ENCODE measurements at regions not wholly inside any gene's neighbourhood (a gene's known extent, or its start where the extent isn't known, plus 50 kb on each side); places are given as distances from the start of the nearest gene placed in this dataset.

DNA sequence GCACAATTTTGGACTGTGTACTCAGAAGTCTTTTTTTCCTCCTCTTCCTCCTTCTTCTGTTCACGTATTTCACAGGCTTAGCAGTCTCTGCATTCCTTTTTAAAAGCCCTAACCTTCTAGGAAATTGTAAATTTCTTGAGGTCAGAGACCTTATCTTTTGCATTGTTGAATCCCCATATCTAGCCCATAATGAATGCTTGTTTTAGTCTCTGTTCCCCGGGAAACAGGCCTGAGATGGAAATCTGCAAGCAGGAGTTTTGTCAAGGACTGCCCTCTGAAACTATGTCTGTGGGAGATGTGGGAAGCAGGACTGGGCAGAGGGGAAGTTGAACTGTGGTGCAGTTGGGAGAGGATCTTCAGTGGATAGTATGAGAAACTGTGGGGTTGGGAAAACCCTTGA lies 272.2 kb upstream of the DAB1 start:
- DNase-seq (ENCODE audit: extremely low read depth in 1 of 2, low read depth in 1 of 2): no peak

- DNase-seq (ENCODE audit: extremely low read depth in 1 of 2, low read depth in 1 of 2): no peak
Observed at GRCh38 chr1:57686306-57686705, 262.4 kb upstream of the DAB1 start.

DNA sequence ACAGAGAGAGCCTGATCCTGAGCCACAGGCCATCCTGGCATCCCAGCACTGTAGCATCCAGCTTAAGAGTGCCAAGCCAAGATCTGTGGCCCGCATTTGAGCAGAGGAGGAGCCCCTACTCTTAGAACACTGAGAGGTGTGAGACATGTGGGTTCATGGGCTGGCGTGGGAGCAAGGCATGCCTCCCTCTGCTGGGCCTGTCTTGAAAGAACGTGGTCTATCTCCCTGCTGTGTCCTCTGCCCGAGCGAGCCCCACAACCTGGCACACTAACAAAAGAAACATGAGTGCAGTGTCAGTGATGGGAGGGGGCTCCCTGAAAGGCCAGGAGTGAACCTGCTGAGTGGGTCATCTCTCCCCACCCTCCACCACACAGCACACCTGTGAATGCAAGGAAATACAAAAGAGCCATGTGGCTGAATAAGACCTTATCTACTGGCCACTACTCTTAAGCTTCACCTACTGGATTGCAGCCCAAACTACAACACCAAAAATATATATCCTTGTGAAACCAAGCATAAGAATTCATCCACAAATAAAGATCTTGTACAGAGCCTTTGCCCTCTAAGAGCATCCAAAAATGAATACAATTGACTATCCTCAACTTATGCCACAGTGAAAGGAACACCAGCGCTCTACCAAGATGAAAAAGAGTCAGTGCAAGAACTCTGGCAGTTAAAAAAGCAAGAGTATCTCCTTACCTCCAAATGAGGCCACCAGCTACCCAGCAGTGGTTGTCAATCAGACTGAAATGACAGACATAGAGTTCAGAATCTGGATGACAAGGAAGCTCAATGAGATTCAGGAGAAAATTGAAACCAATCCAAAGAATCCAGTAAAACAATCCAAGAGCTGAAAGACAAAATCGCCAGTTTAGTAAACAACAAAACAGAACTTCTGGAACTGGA lies 259.4 kb upstream of the DAB1 start:
- DNase-seq (ENCODE audit: extremely low read depth in 1 of 2, low read depth in 1 of 2): no peak

- DNase-seq (ENCODE audit: extremely low read depth in 1 of 2, low read depth in 1 of 2): no peak
Observed at GRCh38 chr1:57678138-57678537, 254.3 kb upstream of the DAB1 start.

DNA sequence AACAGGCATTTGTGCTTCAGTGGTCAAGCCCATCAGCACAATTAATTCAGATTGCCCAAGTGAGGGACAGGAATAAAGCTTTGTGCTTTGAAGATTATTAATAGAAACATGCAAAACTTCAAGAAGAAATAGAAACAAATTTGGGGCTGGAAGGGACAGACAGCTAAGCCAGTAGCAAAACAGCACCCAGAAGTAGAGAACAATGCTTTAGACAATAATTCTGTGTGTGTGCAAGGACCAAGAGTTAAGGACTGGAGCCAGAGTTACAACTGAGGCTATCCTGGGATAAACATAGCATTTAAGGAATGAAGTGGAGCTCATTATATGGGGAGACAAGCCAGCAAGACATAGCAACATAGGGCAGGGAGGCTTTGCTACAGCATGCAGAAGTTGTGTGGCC lies 251.9 kb upstream of the DAB1 start:
- no peak for DNase-seq (ENCODE audit: extremely low read depth in 1 of 2, low read depth in 1 of 2)

GRCh38 chr1:57674801-57675200 lies 250.9 kb upstream of the DAB1 start:
- DNase-seq (ENCODE audit: extremely low read depth in 1 of 2, low read depth in 1 of 2): no peak

DNA sequence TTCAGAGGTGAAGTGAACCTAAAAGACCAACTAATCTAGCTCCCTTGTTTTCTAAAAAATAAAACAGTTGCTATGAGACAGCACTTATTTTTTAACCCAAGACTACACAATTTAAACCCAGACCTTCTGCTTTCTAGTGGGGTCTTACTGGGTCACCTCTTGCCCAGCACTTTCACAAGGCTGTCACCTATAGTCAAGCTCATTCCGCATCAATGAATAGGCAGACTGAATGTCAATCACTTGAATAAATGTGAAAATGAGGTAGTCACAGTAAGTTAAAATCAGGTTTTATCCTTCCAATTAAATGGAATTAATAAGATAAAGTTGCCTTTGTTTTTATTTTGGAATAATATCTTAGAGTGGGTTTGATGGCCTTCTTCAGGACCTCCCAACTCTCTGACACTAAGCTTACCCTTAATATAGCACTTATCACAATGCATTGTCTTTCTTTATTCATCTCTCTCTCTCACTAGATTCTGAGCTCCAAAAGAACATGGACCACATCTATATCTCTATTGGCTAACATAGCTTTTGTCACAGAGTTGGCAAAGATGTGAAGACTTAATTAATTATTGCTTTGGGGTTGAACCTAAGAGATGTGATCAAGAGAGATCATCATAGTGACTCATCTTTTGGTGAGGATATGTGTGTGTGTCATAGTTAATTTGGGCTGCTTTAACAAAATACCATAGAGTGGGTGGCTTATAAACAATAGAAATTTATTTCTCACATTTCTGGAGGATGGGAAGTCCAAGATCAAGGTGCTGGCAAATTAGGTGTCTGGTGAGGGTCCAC lies 248.7 kb upstream of the DAB1 start:
- DNase-seq (ENCODE audit: extremely low read depth in 1 of 2, low read depth in 1 of 2): no peak

DNA sequence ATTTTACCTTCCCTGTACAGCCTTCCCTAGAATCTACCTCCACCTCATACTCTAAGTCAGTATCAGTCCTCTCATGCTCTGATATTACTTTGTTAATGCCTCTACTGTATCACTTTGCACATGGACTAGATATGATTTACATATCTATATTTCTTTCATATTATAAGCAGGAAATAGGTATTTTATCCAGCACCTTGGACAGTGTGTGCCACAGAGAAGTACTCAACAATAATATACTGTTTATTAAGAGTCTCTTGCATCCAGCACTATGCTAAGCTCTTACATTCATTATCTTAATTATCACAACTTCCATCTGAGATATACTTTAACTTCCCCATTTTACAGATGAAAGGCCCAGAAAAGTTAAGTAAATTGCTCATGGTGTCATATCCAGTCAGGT lies 247.9 kb upstream of the DAB1 start:
- DNase-seq (ENCODE audit: extremely low read depth in 1 of 2, low read depth in 1 of 2): no peak

GRCh38 chr1:57659804-57660203 lies 235.9 kb upstream of the DAB1 start:
- no peak for DNase-seq (ENCODE audit: extremely low read depth in 1 of 2, low read depth in 1 of 2)

- DNase-seq (ENCODE audit: extremely low read depth in 1 of 2, low read depth in 1 of 2): no peak
Observed at GRCh38 chr1:57655161-57655560, 231.3 kb upstream of the DAB1 start.

DNA sequence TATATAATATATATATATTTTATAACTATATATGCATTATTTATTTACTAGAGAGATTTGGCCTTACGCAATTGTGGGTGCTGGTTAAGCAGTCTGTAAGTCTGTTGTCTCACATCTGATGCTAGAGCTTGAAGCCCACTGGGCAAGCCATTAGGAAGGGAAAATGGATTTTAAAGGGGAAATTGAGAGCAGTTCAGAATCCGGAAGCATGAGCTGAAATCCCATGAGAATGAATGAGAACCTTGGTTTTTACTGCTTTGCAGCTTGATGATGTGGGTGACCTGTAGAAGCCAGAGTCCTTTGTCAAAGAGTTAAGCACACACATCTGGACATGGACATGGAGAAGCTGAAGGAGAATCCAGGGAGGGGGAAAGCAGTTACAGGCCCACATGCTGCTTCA lies 220.8 kb upstream of the DAB1 start:
- DNase-seq (ENCODE audit: extremely low read depth in 1 of 2, low read depth in 1 of 2): no peak

GRCh38 chr1:57638239-57638638 lies 214.4 kb upstream of the DAB1 start:
- no peak for DNase-seq (ENCODE audit: extremely low read depth in 1 of 2, low read depth in 1 of 2)

- no peak for DNase-seq (ENCODE audit: extremely low read depth in 1 of 2, low read depth in 1 of 2)
Observed at GRCh38 chr1:57637155-57637554, 213.3 kb upstream of the DAB1 start.

DNA sequence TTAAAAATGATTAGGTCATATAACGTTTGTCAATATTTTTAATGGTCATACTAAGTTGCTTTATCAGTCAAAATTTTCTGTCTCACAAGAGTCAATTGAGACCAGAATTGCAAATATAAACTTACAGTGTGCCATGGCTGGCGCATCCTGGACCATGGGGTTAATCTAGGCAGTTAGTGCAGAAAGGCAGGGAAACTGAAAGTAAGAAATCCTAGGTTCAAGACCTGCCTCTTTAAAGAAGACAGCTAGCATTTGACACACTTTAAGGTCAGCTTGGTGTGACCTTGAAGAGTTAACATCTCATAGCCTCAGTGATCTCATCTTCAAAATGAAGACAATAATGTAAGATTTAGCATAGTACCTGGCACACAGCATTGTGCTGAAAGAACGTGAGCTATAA lies 210.0 kb upstream of the DAB1 start:
- no peak for DNase-seq (ENCODE audit: extremely low read depth in 1 of 2, low read depth in 1 of 2)

- no peak for DNase-seq (ENCODE audit: extremely low read depth in 1 of 2, low read depth in 1 of 2)
Observed at GRCh38 chr1:57633056-57633455, 209.2 kb upstream of the DAB1 start.

DNA sequence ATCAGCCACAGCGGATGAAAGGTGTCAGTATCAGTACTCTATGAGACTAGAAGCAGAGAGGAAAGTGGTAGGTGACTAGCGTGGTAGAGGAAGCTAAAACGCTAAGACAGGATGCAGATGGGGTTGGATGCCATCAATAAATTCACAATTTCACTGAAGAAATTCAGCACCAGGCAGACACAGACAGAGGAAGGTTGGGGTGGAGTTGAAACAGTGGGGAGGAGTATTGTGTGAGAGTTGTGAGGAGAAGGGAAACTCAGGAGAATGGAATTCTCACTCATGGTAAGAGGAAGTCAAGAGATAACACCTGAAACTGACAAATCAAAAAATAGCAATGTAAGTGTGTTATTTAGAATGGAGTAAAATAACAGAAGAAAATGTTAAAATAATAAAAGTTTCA lies 208.5 kb upstream of the DAB1 start:
- no peak for DNase-seq (ENCODE audit: extremely low read depth in 1 of 2, low read depth in 1 of 2)

DNA sequence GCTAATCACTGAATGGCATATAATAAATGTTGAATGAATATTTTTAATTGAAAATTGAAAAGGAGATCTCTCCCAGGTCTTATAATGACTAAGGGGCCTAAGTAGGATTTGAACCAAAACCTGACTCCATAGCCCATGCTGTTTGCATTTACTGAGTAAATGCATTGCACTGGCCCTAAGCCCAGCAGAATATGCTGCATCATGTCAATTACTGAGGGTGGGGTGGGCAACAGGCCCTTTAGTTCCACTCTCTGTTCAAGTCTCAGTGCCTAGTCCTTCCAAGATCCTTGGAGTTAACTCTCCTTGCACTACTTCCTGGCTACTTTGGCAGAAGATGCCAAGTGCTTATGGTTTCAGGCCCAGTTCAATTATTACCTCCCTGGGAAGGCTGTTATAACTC lies 203.8 kb upstream of the DAB1 start:
- DNase-seq (ENCODE audit: extremely low read depth in 1 of 2, low read depth in 1 of 2): no peak

DNA sequence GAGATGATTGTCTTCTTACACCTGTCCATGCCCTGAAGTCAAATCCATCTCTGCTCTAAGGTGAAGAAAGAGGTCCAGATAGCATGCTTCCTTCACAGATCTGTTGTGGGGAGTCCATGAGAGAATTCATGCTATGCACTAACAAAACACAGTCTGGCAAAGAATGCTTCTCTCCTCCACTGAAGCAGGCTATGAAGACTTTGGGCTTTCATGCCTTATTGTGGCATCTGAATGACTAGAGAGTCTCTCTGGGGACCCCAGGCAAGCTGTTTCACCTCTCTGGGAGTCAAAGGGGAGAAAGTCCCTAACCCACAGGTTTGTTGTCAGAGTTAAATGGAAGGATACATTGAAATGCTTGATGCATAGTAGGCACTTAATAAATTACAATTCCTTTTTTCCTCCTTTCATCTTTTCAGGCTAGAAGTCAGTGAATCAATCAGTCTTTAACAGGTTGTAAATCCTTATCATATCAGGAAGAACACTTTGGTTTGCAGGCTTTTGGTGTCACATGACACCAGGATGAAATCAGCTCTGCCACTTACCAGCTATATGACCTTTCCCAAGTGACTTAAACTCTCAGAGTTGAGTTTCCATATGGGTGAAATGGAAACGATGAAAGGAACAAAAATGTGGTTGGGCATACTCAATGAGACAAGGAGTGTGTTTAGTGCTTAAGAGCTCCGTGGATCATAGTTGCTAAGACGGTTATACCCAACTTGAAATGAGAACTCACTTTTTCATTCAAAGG lies 200.1 kb upstream of the DAB1 start:
- no peak for DNase-seq (ENCODE audit: extremely low read depth in 1 of 2, low read depth in 1 of 2)

DNA sequence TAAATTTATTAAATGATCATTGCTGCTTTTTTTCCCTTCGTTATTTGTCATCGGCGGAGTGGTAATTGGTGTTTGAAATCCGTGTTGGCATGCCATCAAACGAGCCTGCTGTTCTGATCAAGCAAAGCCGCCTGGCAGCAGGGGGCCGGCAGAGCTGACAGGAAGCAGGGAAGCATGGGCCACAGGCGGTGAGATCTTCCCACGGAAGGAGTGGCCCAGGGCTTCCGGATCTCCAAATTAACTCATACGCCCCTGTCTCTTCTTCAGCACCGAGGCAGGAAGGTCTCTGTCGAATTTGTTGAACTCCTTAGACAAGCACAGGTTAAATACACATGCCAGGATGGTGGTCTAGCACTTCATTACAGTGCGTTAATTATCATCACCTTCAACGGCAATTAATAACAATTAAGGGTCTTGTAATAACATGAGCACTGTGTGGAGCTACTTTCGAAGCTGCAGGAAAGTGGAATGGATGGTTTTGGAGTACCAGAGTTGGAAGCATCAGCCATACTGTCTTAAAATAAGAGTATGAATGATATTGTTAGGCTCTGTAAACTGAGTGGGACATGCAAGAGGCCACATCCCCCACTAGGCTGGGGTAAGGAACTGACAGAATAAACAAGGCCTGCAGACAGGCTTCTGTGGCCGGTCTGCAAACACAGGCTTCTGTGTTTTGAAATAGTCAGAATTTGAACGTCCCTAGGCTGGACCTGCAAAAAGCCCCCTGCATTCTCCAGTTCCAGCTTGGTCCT lies 199.4 kb upstream of the DAB1 start:
- no peak for DNase-seq (ENCODE audit: extremely low read depth in 1 of 2, low read depth in 1 of 2)

- no peak for DNase-seq (ENCODE audit: extremely low read depth in 1 of 2, low read depth in 1 of 2)
Observed at GRCh38 chr1:57621776-57622175, 197.9 kb upstream of the DAB1 start.

- DNase-seq (ENCODE audit: extremely low read depth in 1 of 2, low read depth in 1 of 2): no peak
Observed at GRCh38 chr1:57620605-57621004, 196.7 kb upstream of the DAB1 start.
